ENCODE measurements at regions not wholly inside any gene's neighbourhood (a gene's known extent, or its start where the extent isn't known, plus 50 kb on each side); places are given as distances from the start of the nearest gene placed in this dataset.

DNA sequence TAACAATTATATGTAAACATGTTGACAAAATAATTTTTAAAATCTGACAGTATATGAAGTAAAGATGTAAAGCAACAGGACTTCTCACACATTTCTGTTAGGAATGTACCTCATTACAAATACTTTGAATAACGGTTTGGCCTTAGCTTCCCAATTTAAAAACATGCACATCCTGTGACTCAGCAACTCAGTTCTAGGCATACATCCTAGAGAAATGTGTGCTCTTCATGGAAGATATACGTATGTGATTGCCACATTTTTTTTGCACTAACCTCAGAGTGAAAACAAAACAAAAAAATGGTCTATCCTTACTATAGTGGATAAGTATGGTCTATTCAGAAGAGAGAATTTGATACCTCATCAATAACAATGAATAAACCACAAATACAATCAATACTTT is 314.6 kb downstream of the LIG4 start:
- TF ChIP-seq POLR2A (IDR thresholded peaks at IDR 0.05), result no peak
- TF ChIP-seq EP300 (IDR thresholded peaks at IDR 0.05), result no peak
